HG03432 (cell line): ENCODE measurements at regions not wholly inside any gene's neighbourhood (a gene's known extent, or its start where the extent isn't known, plus 50 kb on each side); places are given as distances from the start of the nearest gene placed in this dataset.
A peak's percentile ranks its signal among the peaks of the same experiment; 100 is the strongest.

Experiments used
- ATAC-seq: cut with Tn5 transposase; IDR thresholded peaks from one replicate; pipeline ENCODE4 v1.9.1; 2021; ENCODE audit warnings: mild to moderate bottlenecking, moderate library complexity; ENCODE audit not compliant: unreplicated experiment

- ATAC-seq = no peak
Observed at GRCh38 chrX:131764216-131764615, 220.3 kb downstream of the OR13H1 start.

- ATAC-seq = no peak
Observed at GRCh38 chrX:131778269-131779218, 234.7 kb downstream of the OR13H1 start.

DNA sequence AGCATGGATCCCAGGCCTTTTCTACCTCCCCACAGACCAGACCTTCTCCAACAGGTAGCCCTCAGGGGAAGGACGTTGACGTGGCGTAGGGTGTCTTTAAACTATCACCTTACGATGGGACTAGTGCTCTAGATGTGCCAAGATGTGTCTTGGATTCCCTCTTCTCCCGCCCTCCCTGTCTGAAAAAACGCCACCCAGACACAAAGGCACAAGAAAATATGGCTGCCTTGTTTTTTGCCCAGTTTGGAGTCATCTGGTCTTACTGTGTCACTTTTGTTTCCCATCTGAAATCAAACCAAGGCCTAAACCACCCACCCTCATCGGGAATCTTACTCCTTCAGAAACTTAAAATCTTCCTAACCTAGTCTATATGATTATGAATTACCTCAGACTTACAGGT, 235.4 kb downstream of the OR13H1 start:
- no peak for ATAC-seq

DNA sequence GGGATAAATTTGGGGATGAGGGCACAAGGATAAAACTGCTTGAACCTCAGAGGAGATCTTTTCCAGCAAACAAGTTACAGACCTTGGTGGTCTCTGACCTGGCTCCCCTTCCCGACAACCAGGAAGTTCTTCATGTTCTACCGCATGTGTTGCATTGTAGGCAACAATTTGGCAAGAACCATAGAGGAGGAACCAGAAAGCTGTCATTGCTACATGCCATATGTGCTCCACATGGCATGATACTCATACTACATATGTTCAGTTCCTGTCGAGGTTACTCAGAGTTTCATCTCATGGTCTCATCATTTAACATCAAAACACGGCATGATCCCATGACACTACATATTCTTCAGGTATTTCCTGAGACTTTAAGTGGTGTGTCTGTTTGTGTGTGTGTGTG, 235.9 kb downstream of the OR13H1 start:
- no peak for ATAC-seq

- ATAC-seq = no peak
Observed at GRCh38 chrX:131782646-131783045, 238.8 kb downstream of the OR13H1 start.

- no peak for ATAC-seq
Observed at GRCh38 chrX:131783555-131784308, 239.4 kb upstream of the STK26 start.

- peak; percentile 95 for ATAC-seq
Observed at GRCh38 chrX:131789664-131790063, 233.4 kb upstream of the STK26 start.

DNA sequence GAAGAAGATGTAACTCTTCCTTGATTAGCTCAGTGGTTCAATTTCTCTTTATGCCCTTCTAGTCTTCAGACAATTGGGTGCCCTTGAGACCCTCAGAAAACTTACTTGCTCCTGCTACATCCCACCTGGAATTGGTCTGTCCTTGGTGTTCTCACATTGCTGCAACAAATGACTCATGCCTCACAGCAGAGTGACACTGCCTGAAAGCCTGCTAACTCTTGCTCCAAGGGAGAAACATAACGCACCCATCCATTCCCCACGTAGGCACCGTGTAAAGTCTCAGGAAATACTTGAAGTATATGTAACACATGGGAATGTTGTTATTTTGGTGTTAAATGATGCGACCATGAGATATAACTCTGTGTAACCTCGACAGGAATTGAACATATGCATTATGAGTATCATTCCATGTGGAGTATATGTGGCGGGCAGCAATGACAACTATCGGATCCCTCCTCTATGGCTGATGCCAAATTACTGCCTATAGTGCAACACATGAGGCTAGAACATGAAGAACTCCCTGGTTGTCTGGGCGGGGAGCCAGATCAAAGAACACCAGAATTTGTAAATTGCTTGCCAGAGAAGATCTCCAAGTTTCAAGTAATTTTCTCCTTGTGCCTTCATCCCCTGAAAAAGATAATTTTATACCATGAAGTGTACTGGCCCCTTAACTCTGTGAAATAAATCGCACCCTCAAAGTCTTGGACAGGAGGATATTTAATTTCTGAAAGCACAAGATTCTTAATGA, 231.3 kb upstream of the STK26 start:
- ATAC-seq = no peak

DNA sequence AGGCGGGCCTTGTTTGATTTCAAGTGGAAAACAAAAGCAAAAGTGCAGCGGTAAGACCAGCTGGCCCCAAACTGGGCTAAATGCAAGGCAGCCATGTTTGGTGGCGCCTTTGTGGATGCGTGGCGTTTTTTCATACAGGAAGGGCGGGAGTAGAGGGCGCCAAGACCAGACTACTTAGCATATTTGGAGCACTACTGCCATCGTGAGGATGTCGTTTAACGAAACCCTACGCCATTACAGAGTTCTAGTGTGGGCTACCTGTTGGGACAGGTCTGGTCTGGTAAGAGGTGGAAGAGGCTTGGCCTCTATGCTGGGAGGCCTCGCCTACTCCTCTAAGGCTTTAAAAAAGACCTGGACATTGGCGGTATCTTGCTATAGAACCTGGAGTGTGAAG, 230.7 kb upstream of the STK26 start:
- ATAC-seq = no peak

DNA sequence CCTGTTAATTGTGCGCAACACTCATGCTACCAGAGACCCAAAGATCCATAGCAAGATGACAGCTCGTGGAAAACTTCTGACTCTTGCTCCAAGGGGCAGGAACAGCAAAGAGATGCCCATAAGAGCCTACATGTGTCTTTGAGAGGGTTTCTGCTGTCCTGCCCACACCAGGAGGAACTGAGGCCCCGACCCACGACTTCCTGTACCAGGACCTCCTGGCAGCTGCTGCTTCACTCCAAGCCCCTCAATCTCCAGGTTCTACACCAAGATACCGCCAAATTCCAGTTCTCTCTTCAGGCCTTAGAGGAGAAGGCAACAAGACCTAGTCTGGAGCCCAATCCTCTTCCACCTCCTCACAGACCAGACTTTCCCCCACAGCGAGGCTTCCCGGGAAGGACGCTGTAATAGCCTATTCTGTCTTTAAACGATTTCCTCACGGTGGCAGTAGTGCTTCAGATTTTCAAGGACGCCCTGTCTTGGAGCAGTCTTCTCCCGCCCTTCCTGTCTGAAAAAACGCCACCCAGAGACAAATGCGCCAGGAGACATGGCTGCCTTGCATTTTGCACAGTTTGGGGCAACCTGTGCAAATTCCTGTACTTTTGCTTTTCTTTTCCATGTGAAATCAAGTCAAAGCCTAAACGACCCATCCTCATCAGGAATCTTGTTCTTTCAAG, 230.2 kb upstream of the STK26 start:
- no peak for ATAC-seq

GRCh38 chrX:131795442-131796229, 227.5 kb upstream of the STK26 start:
- ATAC-seq = no peak

DNA sequence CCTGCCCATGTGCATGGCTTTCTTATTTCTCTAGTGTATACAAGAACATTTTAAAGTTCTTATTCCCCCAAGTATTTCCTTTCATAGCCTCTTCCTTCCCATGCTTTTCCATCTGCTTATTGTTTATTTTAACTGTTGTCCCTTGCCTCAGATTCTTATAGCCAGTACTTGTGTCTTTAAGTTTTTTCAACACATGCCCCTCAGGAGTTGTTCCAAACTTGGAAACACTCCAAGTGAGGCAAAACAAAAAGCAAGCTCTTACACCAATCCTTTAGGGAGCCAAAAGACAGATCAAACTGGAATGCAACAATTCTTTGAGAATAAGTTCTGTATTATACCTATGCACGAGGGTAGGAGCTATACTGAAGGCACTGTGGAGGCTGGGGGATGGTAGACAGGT, 222.0 kb upstream of the STK26 start:
- ATAC-seq = no peak

- no peak for ATAC-seq
Observed at GRCh38 chrX:131801911-131802310, 221.2 kb upstream of the STK26 start.

DNA sequence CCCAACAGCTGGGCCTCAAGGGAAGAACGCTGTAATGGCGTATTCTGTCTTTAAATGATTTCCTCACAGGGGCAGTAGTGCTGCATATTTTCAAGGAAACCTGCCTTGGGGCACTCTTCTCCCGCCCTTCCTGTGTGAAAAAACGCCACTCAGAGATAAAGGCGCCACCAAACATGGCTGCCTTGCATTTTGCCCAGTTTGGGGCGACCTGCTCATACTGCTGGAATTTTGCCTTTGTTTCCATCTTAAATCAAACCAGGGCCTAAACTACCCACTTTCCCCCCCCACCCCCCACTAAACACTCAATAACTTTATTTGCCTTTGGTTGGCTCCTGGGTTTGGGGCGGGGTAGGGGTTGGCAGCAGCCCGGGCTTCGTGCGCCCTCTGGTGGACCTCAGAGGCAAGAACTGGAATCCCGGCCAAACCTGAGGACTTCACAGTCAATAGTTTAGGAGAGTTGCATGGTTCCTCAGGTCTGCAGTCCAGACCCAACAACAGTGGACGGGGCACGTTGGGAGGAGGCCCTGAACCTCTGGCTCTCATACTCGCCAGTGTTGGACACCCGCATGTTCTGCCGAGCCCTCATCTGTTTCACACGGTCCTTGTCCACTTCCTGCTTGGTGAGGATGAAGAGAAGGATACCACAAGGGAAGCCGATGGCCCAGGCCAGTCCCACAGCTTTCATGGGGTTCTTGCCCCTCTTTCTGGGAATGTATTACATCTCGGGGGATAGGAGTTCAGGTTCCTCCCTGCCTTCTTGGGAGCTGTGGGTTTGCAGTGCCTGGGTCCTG, 220.1 kb upstream of the STK26 start:
- no peak for ATAC-seq

GRCh38 chrX:131812847-131813825, 210.0 kb upstream of the STK26 start:
- peak; percentile 94 for ATAC-seq

GRCh38 chrX:131816551-131817136, 206.5 kb upstream of the STK26 start:
- peak; percentile 35 for ATAC-seq

GRCh38 chrX:131818297-131818936, 204.7 kb upstream of the STK26 start:
- ATAC-seq = no peak
